ENCODE measurements at regions not wholly inside any gene's neighbourhood (a gene's known extent, or its start where the extent isn't known, plus 50 kb on each side); places are given as distances from the start of the nearest gene placed in this dataset.

GRCh38 chr6:146890172-146890571 is 291.4 kb downstream of the ADGB start:
- TF ChIP-seq CTCF (IDR thresholded peaks at IDR 0.05), result no peak
- TF ChIP-seq POLR2AphosphoS5 (IDR thresholded peaks at IDR 0.05; ENCODE audit: low read depth, low read length), result no peak
- no peak for TF ChIP-seq SIN3A (IDR thresholded peaks at IDR 0.05; ENCODE audit: borderline replicate concordance, insufficient read depth, low read depth, low read length)
